ENCODE measurements at regions not wholly inside any gene's neighbourhood (a gene's known extent, or its start where the extent isn't known, plus 50 kb on each side); places are given as distances from the start of the nearest gene placed in this dataset.

DNA sequence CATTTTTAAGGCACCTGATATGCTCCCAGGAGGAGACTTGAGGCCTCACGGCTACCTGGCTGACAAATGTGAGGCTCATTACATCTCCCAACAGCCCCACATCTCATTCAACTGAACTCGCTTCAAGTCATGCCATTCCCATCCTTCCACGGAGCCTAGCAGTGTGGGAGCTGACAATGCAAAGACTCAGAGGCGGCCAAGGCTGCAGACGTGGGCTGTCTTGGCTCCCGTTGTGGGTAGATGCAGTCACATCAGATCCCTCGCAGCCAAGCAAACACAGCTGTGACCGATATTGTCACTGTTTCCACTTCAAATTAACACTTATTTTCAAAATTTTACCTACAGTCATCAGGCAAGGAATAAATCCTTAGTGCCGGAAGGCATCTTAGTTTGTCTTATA, 64.0 kb upstream of the TRIB2 start:
- no peak for TF ChIP-seq POLR2AphosphoS5 (IDR thresholded peaks at IDR 0.05)
- TF ChIP-seq POLR2A (IDR thresholded peaks at IDR 0.05) = no peak
